ENCODE measurements at regions not wholly inside any gene's neighbourhood (a gene's known extent, or its start where the extent isn't known, plus 50 kb on each side); places are given as distances from the start of the nearest gene placed in this dataset.
"Not testable (repeated sequence)": the region's sequence is repeated elsewhere in the genome, so short reads cannot be mapped to it uniquely, and the experiment has no call there.

GRCh38 chr4:188434643-188435042 is 295.4 kb downstream of the TRIML1 start:
- Histone ChIP-seq H3K4me3 (no peak overlapping the region), H3K36me3 (no peaks in the 10 kb centered on the region), H3K9me3 (no peaks in the 10 kb centered on the region), H3K27ac (no peak overlapping the region), H3K4me1 (ENCODE audit: control insufficient read depth in 1 of 2, low read depth in 2 of 2) (peaks cover 0 to 2% of the 10 kb centered on the region in 2 donors), H3K27me3 (replicated peaks; ENCODE audit: insufficient read depth) (no peaks in the 10 kb centered on the region)
- ATAC-seq (ENCODE audit: insufficient number of reproducible peaks, low FRiP score, low read depth): no peak
- TF ChIP-seq CTCF (IDR thresholded peaks at IDR 0.05): no peak
- no peak for DNase-seq (ENCODE audit: low spot score)

GRCh38 chr4:188435381-188435780 is 296.1 kb downstream of the TRIML1 start:
- no peak for TF ChIP-seq CTCF (IDR thresholded peaks at IDR 0.05)
- no peak for ATAC-seq (ENCODE audit: insufficient number of reproducible peaks, low FRiP score, low read depth)
- Histone ChIP-seq H3K9me3 (no peaks in the 10 kb centered on the region), H3K27ac (no peak overlapping the region), H3K4me3 (no peak overlapping the region), H3K4me1 (ENCODE audit: control insufficient read depth in 1 of 2, low read depth in 2 of 2) (peaks cover 0 to 8% of the 10 kb centered on the region in 2 donors), H3K27me3 (replicated peaks; ENCODE audit: insufficient read depth) (no peaks in the 10 kb centered on the region), H3K36me3 (no peaks in the 10 kb centered on the region)
- no peak for DNase-seq (ENCODE audit: low spot score)

GRCh38 chr4:188437535-188437934 is 298.3 kb downstream of the TRIML1 start:
- Histone ChIP-seq H3K4me3 (no peak overlapping the region), H3K4me1 (ENCODE audit: control insufficient read depth in 1 of 2, low read depth in 2 of 2) (peaks cover 0 to 8% of the 10 kb centered on the region in 2 donors), H3K36me3 (no peaks in the 10 kb centered on the region), H3K9me3 (no peaks in the 10 kb centered on the region), H3K27me3 (replicated peaks; ENCODE audit: insufficient read depth) (no peaks in the 10 kb centered on the region), H3K27ac (no peak overlapping the region)
- no peak for ATAC-seq (ENCODE audit: insufficient number of reproducible peaks, low FRiP score, low read depth)
- DNase-seq (ENCODE audit: low spot score): no peak
- TF ChIP-seq CTCF (IDR thresholded peaks at IDR 0.05): no peak

GRCh38 chr4:188438391-188438824 is 299.2 kb downstream of the TRIML1 start:
- not testable (repeated sequence) for DNase-seq (ENCODE audit: low spot score); H3K4me1 ChIP-seq (ENCODE audit: control insufficient read depth in 1 of 2, low read depth in 2 of 2); H3K27ac ChIP-seq; H3K4me3 ChIP-seq; H3K27me3 ChIP-seq (replicated peaks; ENCODE audit: insufficient read depth); H3K9me3 ChIP-seq; ATAC-seq (ENCODE audit: insufficient number of reproducible peaks, low FRiP score, low read depth); H3K36me3 ChIP-seq

- Histone ChIP-seq H3K4me1 (ENCODE audit: control insufficient read depth in 1 of 2, low read depth in 2 of 2) (peaks cover 0 to 8% of the 10 kb centered on the region in 2 donors), H3K27me3 (replicated peaks; ENCODE audit: insufficient read depth) (no peaks in the 10 kb centered on the region), H3K36me3 (no peaks in the 10 kb centered on the region), H3K4me3 (no peak overlapping the region), H3K27ac (no peak overlapping the region), H3K9me3 (no peaks in the 10 kb centered on the region)
- ATAC-seq (ENCODE audit: insufficient number of reproducible peaks, low FRiP score, low read depth): no peak
- TF ChIP-seq CTCF (IDR thresholded peaks at IDR 0.05): no peak
- DNase-seq (ENCODE audit: low spot score): no peak
Observed at GRCh38 chr4:188439641-188440311, 300.5 kb downstream of the TRIML1 start.

- TF ChIP-seq CTCF (IDR thresholded peaks at IDR 0.05): no peak
- H3K27me3 ChIP-seq (replicated peaks; ENCODE audit: insufficient read depth): no peaks in the 10 kb centered on the region
- ATAC-seq (ENCODE audit: insufficient number of reproducible peaks, low FRiP score, low read depth): no peak
- H3K4me1 ChIP-seq (ENCODE audit: control insufficient read depth in 1 of 2, low read depth in 2 of 2): peaks cover 0 to 8% of the 10 kb centered on the region in 2 donors
- no peak overlapping the region for H3K27ac ChIP-seq
- no peaks in the 10 kb centered on the region for H3K36me3 ChIP-seq
- no peak for DNase-seq (ENCODE audit: low spot score)
- H3K9me3 ChIP-seq: no peaks in the 10 kb centered on the region
- no peak overlapping the region for H3K4me3 ChIP-seq
Observed at GRCh38 chr4:188444500-188444899, 305.3 kb downstream of the TRIML1 start.

GRCh38 chr4:188448996-188449395 is 309.8 kb downstream of the TRIML1 start:
- H3K4me3 ChIP-seq; DNase-seq (ENCODE audit: low spot score); H3K27ac ChIP-seq; H3K9me3 ChIP-seq; H3K36me3 ChIP-seq; H3K27me3 ChIP-seq (replicated peaks; ENCODE audit: insufficient read depth); ATAC-seq (ENCODE audit: insufficient number of reproducible peaks, low FRiP score, low read depth); H3K4me1 ChIP-seq (ENCODE audit: control insufficient read depth in 1 of 2, low read depth in 2 of 2): not testable (repeated sequence)
